Astrocyte of the cerebellum (primary cell): ENCODE measurements at regions not wholly inside any gene's neighbourhood (a gene's known extent, or its start where the extent isn't known, plus 50 kb on each side); places are given as distances from the start of the nearest gene placed in this dataset.

Source experiments
- DNase-seq: peaks from one replicate; pipeline ENCODE4 v3.0.0-alpha.2; 2011; ENCODE audit warnings: low read depth
- H3K4me3 ChIP-seq: 2 replicates; pipeline ENCODE4 v1.5.1; 2011; ENCODE audit warnings: mild to moderate bottlenecking, low read depth, low read length, moderate library complexity
- in situ Hi-C: cut with HindIII; loops from 2 replicates; pipeline ENCODE4 v1.10.0; 2017; ENCODE audit warnings: low sequenced_read_pairs
- TF ChIP-seq, protein P1 (sequence below): IDR thresholded peaks from 2 replicates; pipeline ENCODE4 v1.5.1; 2012; ENCODE audit warnings: low read length, low read depth, moderate library complexity, mild to moderate bottlenecking; ENCODE audit errors: missing control alignments

- DNase-seq: no peak
- TF ChIP-seq, protein P1, sequence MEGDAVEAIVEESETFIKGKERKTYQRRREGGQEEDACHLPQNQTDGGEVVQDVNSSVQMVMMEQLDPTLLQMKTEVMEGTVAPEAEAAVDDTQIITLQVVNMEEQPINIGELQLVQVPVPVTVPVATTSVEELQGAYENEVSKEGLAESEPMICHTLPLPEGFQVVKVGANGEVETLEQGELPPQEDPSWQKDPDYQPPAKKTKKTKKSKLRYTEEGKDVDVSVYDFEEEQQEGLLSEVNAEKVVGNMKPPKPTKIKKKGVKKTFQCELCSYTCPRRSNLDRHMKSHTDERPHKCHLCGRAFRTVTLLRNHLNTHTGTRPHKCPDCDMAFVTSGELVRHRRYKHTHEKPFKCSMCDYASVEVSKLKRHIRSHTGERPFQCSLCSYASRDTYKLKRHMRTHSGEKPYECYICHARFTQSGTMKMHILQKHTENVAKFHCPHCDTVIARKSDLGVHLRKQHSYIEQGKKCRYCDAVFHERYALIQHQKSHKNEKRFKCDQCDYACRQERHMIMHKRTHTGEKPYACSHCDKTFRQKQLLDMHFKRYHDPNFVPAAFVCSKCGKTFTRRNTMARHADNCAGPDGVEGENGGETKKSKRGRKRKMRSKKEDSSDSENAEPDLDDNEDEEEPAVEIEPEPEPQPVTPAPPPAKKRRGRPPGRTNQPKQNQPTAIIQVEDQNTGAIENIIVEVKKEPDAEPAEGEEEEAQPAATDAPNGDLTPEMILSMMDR: no peak
- H3K4me3 ChIP-seq: no peak overlapping the region
- in situ Hi-C loops: no loop called here
These were observed 598.0 kb downstream of the EFNB2 start for GRCh38 chr13:105937451-105937850.

- TF ChIP-seq, protein P1: no peak
- in situ Hi-C loops: no loop called here
- no peak overlapping the region for H3K4me3 ChIP-seq
- peak; percentile 28 for DNase-seq
These were observed 598.6 kb downstream of the EFNB2 start for GRCh38 chr13:105936816-105937215.

DNA sequence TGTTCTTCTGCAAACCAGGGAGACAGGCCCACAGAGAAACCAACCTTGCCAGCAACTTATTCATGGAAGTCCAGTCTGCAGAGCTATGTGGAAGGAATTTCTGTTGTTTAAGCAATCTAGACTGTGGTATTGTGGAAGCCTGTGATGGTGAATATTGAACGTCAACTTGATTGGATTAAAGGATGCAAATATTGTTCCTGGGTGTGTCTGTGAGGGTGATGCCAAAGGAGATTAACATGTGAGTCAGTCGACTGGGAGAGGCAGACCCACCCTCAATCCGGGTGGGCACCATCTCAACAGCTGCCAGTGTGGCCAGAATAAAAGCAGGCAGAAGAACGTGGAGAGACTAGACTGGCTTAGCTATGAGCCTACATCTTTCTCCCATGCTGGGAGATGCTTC lies 606.0 kb downstream of the EFNB2 start:
- TF ChIP-seq, protein P1: no peak
- H3K4me3 ChIP-seq: no peak overlapping the region
- DNase-seq: no peak
- in situ Hi-C loops: no loop called here

- DNase-seq: no peak
- in situ Hi-C loops: no loop called here
- TF ChIP-seq, protein P1: no peak
- no peak overlapping the region for H3K4me3 ChIP-seq
These were observed 606.6 kb downstream of the EFNB2 start for GRCh38 chr13:105928901-105929300.

DNA sequence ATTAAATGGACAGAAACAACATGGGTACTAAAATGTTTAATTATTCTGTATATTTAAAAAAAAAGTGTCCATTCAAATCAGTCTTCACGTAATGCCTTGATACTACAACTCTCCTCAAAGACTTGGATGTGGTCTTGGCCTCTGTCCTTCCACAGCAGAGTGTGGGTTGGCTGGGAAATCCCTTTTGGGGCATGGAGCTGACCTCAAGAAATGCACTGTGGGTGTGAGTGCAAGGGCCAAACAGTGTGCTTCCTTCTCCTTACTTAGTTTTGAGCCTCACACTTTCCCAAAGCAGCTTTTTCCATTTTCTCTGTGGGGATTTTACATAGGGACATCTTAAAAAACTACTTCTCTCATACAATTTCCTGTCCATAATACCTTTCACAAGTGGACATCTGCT lies 607.4 kb downstream of the EFNB2 start:
- in situ Hi-C loops: no loop called here
- H3K4me3 ChIP-seq: no peak overlapping the region
- no peak for DNase-seq
- TF ChIP-seq, protein P1: no peak

GRCh38 chr13:105925496-105925895 lies 610.0 kb downstream of the EFNB2 start:
- no peak overlapping the region for H3K4me3 ChIP-seq
- in situ Hi-C loops: no loop called here
- peak; percentile 5 for DNase-seq
- TF ChIP-seq, protein P1: no peak

GRCh38 chr13:105921711-105922110 lies 613.8 kb downstream of the EFNB2 start:
- TF ChIP-seq, protein P1: no peak
- in situ Hi-C loops: no loop called here
- DNase-seq: no peak
- no peak overlapping the region for H3K4me3 ChIP-seq
